Mucosa of descending colon (tissue), 3 donors: ENCODE measurements at regions not wholly inside any gene's neighbourhood (a gene's known extent, or its start where the extent isn't known, plus 50 kb on each side); places are given as distances from the start of the nearest gene placed in this dataset.
A peak's percentile ranks its signal among the peaks of the same experiment; 100 is the strongest.

Experiments
- ATAC-seq: fragments of 200-7000 bp; cut with Tn5 transposase; one replicate; pipeline ENCODE4 v1.9.1; 2020; ENCODE audit warnings: mild to moderate bottlenecking, moderate library complexity
- DNase-seq, 3 donors: peaks; one replicate each; pipeline ENCODE4 v3.0.0-alpha.2; 2020
- H3K36me3 ChIP-seq: fragments of 200-600 bp; one replicate; pipeline ENCODE4 v1.8.0; 2021; ENCODE audit warnings: low read depth, mild to moderate bottlenecking
- H3K4me1 ChIP-seq: fragments of 200-600 bp; one replicate; pipeline ENCODE4 v1.8.0; 2021; ENCODE audit warnings: low read depth, mild to moderate bottlenecking
- H3K4me3 ChIP-seq: fragments of 200-600 bp; one replicate; pipeline ENCODE4 v1.8.0; 2021; ENCODE audit warnings: mild to moderate bottlenecking
- H3K9me3 ChIP-seq: fragments of 200-600 bp; one replicate; pipeline ENCODE4 v1.8.0; 2021; ENCODE audit warnings: mild to moderate bottlenecking
- CTCF ChIP-seq: fragments of 200-600 bp; IDR thresholded peaks from one replicate; pipeline ENCODE4 v1.8.0; 2022; ENCODE audit warnings: antibody characterized with exemption, mild to moderate bottlenecking
- intact Hi-C, 2 donors: fragments of 100-400 bp; cut with DNase I in 1 of 2; cut with micrococcal nuclease in 1 of 2; formaldehyde crosslinking; loops; one replicate each; pipeline versions ENCODE4 v1.11.0 to v1.11.1; 2022; cut with DNase I, micrococcal nuclease
- donor health status: DM: no; HTN: no; CAD: no; lungs with moderate emphysema.
- donor health status: DM: no; HTN: no; CAD: no.
- donor health status: DM: no; HTN: yes; CAD: no.

- ATAC-seq, result no peak
- intact Hi-C loops, result no loop called here
- H3K9me3 ChIP-seq, result no peaks in the 10 kb centered on the region
Measured at GRCh38 chr12:31201382-31201781, 124.6 kb downstream of the SINHCAF start.

GRCh38 chr12:31203261-31203660 lies 122.7 kb downstream of the SINHCAF start:
- no peak for TF ChIP-seq CTCF
- intact Hi-C loops, result no loop called here
- DNase-seq (no peak), ATAC-seq (no peak)
- H3K9me3 ChIP-seq, result no peaks in the 10 kb centered on the region
- no peaks in the 10 kb centered on the region for H3K4me1 ChIP-seq
- H3K36me3 ChIP-seq, result no peaks in the 10 kb centered on the region
- H3K4me3 ChIP-seq, result no peak overlapping the region

More at GRCh38 chr12:31201382-31201781, 124.6 kb downstream of the SINHCAF start:
- DNase-seq, result no peak
- H3K4me3 ChIP-seq, result no peak overlapping the region
- no peaks in the 10 kb centered on the region for H3K4me1 ChIP-seq
- no peaks in the 10 kb centered on the region for H3K36me3 ChIP-seq
- no peak for TF ChIP-seq CTCF

GRCh38 chr12:31205054-31205453 lies 120.9 kb downstream of the SINHCAF start:
- DNase-seq, result no peak
- Histone ChIP-seq H3K36me3 (no peaks in the 10 kb centered on the region), H3K4me3 (no peak overlapping the region), H3K9me3 (no peaks in the 10 kb centered on the region), H3K4me1 (no peaks in the 10 kb centered on the region)
- intact Hi-C loops, result no loop called here
- ATAC-seq, result peak; percentile 72
- TF ChIP-seq CTCF, result no peak

GRCh38 chr12:31206038-31206670 lies 119.8 kb downstream of the SINHCAF start:
- Histone ChIP-seq H3K4me1 (no peaks in the 10 kb centered on the region), H3K4me3 (no peak overlapping the region), H3K9me3 (no peaks in the 10 kb centered on the region), H3K36me3 (no peaks in the 10 kb centered on the region)
- intact Hi-C loops, result no loop called here
- DNase-seq, result no peak
- TF ChIP-seq CTCF, result no peak
- peak; percentile 54 for ATAC-seq

- TF ChIP-seq CTCF, result no peak
- Histone ChIP-seq H3K4me1 (no peaks in the 10 kb centered on the region), H3K4me3 (no peak overlapping the region), H3K36me3 (no peaks in the 10 kb centered on the region), H3K9me3 (no peaks in the 10 kb centered on the region)
- intact Hi-C loops, result no loop called here
- DNase-seq, result no peak
- ATAC-seq, result no peak
Measured at GRCh38 chr12:31207799-31208465, 118.0 kb downstream of the SINHCAF start.
